ENCODE measurements at regions not wholly inside any gene's neighbourhood (a gene's known extent, or its start where the extent isn't known, plus 50 kb on each side); places are given as distances from the start of the nearest gene placed in this dataset.

GRCh38 chr9:20037699-20038098 is 248.9 kb upstream of the SLC24A2 start:
- no peak for DNase-seq

- no peak for DNase-seq
Measured at GRCh38 chr9:20033511-20033910, 244.7 kb upstream of the SLC24A2 start.

GRCh38 chr9:20032413-20033006 is 243.7 kb upstream of the SLC24A2 start:
- DNase-seq, result no peak

- DNase-seq, result no peak
Measured at GRCh38 chr9:20031836-20032235, 243.0 kb upstream of the SLC24A2 start.

- no peak for DNase-seq
Measured at GRCh38 chr9:20030671-20031070, 241.8 kb upstream of the SLC24A2 start.

- DNase-seq, result no peak
Measured at GRCh38 chr9:20030221-20030620, 241.4 kb upstream of the SLC24A2 start.

GRCh38 chr9:20028849-20029231 is 240.0 kb upstream of the SLC24A2 start:
- no peak for DNase-seq

- DNase-seq, result no peak
Measured at GRCh38 chr9:20028192-20028848, 239.5 kb upstream of the SLC24A2 start.

- no peak for DNase-seq
Measured at GRCh38 chr9:20023961-20024571, 235.2 kb upstream of the SLC24A2 start.

- DNase-seq, result no peak
Measured at GRCh38 chr9:20023210-20023905, 234.5 kb upstream of the SLC24A2 start.

GRCh38 chr9:20022410-20022809 is 233.6 kb upstream of the SLC24A2 start:
- DNase-seq, result no peak

GRCh38 chr9:20016611-20017010 is 227.8 kb upstream of the SLC24A2 start:
- DNase-seq, result no peak

GRCh38 chr9:20015427-20015931 is 226.6 kb upstream of the SLC24A2 start:
- no peak for DNase-seq

GRCh38 chr9:20014168-20014567 is 225.3 kb upstream of the SLC24A2 start:
- DNase-seq, result no peak

GRCh38 chr9:20012232-20012631 is 223.4 kb upstream of the SLC24A2 start:
- no peak for DNase-seq

- no peak for DNase-seq
Measured at GRCh38 chr9:20009606-20010005, 220.8 kb upstream of the SLC24A2 start.

- no peak for DNase-seq
Measured at GRCh38 chr9:20002011-20002410, 213.2 kb upstream of the SLC24A2 start.

GRCh38 chr9:20001058-20001457 is 212.2 kb upstream of the SLC24A2 start:
- DNase-seq, result no peak

GRCh38 chr9:19999491-20000057 is 210.7 kb upstream of the SLC24A2 start:
- DNase-seq, result no peak

GRCh38 chr9:19998823-19999455 is 210.1 kb upstream of the SLC24A2 start:
- DNase-seq, result no peak

GRCh38 chr9:19998153-19998552 is 209.3 kb upstream of the SLC24A2 start:
- no peak for DNase-seq

- no peak for DNase-seq
Measured at GRCh38 chr9:19995619-19996018, 206.8 kb upstream of the SLC24A2 start.

GRCh38 chr9:19994296-19994695 is 205.5 kb upstream of the SLC24A2 start:
- DNase-seq, result no peak

Data from NCI-H2081 treated with DMSO at 0.1 percent for 48 hours (cell line).